ENCODE measurements at regions not wholly inside any gene's neighbourhood (a gene's known extent, or its start where the extent isn't known, plus 50 kb on each side); places are given as distances from the start of the nearest gene placed in this dataset.

GRCh38 chr7:71042591-71042990, 89.4 kb upstream of the GALNT17 start:
- no peak for TF ChIP-seq CTCF (IDR thresholded peaks at IDR 0.05; ENCODE audit: low read depth, low read length)
- H3K4me3 ChIP-seq (replicated peaks in 1 of 2; ENCODE audit: low read depth in 2 of 2, low read length in 2 of 2): no peak overlapping the region

DNA sequence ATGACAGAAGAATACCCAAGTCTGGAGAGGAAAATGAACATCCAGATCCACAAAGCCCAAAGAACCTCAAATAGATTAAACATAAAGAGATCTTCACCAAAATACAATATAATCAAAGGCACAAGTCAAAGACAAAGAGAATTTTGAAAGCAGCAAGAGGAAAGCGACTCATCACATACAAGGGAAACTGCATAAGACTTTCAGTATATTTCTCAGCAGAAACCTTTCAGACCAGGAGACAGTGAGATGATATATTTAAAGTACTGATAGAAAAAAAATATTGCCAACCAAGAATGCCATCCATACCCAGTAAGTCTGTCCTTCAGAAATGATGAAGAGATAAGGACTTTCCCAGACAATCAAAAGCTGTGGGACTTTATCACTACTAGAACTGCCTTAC, 81.5 kb upstream of the GALNT17 start:
- DNase-seq (ENCODE audit: low read depth in 2 of 2): no peak
- no peak for TF ChIP-seq CTCF (IDR thresholded peaks at IDR 0.05; ENCODE audit: low read depth, low read length)
- no peak overlapping the region for H3K4me3 ChIP-seq (replicated peaks in 1 of 2; ENCODE audit: low read depth in 2 of 2, low read length in 2 of 2)

More at GRCh38 chr7:71042591-71042990, 89.4 kb upstream of the GALNT17 start:
- DNase-seq (ENCODE audit: low read depth in 2 of 2): no peak

DNA sequence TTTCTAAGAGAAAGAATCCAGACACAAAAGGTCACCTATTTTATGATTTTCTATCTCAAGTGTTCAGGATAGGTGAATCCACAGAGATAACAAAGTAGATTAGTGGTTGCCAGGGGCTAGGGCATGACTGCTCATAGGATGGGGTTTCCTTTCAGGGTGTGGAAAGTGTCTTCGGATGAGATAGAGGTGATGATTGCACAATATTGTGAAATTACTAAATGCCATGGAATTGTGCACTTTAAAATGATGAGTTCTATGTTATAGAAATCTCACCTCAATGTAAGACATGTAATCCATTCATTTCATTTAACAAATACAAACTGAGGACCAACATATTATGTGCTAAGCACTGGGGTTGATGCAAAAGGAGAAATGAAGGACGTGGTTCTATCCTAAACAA, 76.4 kb upstream of the GALNT17 start:
- no peak overlapping the region for H3K4me3 ChIP-seq (replicated peaks in 1 of 2; ENCODE audit: low read depth in 2 of 2, low read length in 2 of 2)
- TF ChIP-seq CTCF (IDR thresholded peaks at IDR 0.05; ENCODE audit: low read depth, low read length): no peak
- no peak for DNase-seq (ENCODE audit: low read depth in 2 of 2)

DNA sequence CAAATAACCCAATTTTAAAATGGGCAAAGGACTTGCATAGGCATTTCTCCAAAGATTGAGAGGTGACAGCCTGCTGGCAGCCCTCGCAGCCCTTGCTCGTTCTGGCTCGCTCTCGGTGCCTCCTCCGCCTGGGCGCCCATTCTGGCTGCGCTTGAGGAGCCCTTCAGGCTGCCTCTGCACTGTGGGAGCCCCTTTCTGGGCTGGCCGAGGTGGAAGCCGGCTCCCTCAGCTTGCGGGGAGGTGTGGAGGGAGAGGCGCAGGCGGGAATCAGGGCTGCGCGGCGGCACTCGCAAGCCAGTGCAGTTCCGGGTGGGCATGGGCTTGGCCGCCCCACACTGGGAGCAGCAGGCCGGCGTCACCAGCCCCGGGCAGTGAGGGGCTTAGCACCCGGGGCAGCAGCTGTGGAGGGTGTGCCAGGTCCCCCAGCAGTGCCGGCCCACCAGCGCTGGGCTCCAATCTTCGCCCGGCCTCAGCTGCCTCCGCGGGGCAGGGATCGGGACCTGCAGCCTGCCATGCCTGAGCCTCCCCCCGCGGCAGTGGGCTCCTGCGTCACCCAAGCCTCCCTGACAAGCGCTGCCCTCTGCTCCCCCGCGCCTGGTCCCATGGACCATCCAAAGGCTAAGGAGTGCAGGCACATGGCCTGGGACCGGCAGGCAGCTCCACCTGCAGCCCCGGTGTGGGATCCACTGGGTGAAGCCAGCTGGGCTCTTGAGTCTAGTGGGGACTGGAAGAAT, 54.0 kb upstream of the GALNT17 start:
- H3K4me3 ChIP-seq (replicated peaks in 1 of 2; ENCODE audit: low read depth in 2 of 2, low read length in 2 of 2): no peak overlapping the region
- DNase-seq (ENCODE audit: low read depth in 2 of 2): no peak
- TF ChIP-seq CTCF (IDR thresholded peaks at IDR 0.05; ENCODE audit: low read depth, low read length): no peak

All from cardiac fibroblast (primary cell).